ENCODE measurements at regions not wholly inside any gene's neighbourhood (a gene's known extent, or its start where the extent isn't known, plus 50 kb on each side); places are given as distances from the start of the nearest gene placed in this dataset. TPM values are rescaled to one million over a fixed set of nuclear protein-coding genes. Genes with fewer than 3 reads are reported as not detected.

DNA sequence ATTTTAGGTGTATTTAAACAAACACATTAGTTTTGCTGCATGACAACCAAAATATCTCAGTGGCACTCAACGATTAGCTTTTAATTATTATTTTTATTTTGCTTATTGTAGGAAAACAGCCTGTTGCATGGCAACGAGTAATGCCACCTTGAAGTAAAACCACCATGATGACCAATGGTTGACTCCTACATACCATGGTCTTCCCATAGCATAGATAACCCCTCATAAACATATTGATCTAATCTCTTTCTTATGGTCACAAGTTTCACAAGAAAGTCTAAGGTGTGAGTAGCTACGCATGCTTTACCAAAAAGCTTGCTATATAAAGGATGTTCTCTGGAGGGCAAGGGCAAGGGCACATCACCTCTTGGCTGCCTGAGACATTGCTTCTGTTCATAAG, 61.5 kb upstream of the PTBP2 start:
- Histone ChIP-seq H3K9ac (ENCODE audit: low read depth in 1 of 2, low read length in 2 of 2) (no peak overlapping the region), H3K9me3 (ENCODE audit: control insufficient read depth in 4 of 4, low read length in 3 of 4) (peaks cover 0 to 3% (median 0%) of the 10 kb centered on the region in 4 donors), H3K36me3 (ENCODE audit: control insufficient read depth in 4 of 4, insufficient read depth in 3 of 4, low read depth in 1 of 4, low read length in 3 of 4) (no peaks in the 10 kb centered on the region), H3K4me1 (ENCODE audit: control insufficient read depth in 4 of 4, insufficient read depth in 4 of 4, low read length in 3 of 4) (no peaks in the 10 kb centered on the region), H3K27ac (ENCODE audit: low read depth in 1 of 2, low read length in 2 of 2) (no peak overlapping the region), H3K4me3 (ENCODE audit: low read depth in 1 of 3, low read length in 3 of 3) (no peak overlapping the region), H3K27me3 (ENCODE audit: control insufficient read depth in 4 of 4, insufficient read depth in 4 of 4, low read length in 3 of 4) (no peaks in the 10 kb centered on the region)
- no peak for DNase-seq (ENCODE audit: low spot score)
- WGBS = 80% methylated on average over 3 of the region's 3 CpGs
- no peak for TF ChIP-seq HNF4G (IDR thresholded peaks at IDR 0.05)
- TF ChIP-seq TAF1 (conservative IDR thresholded peaks at IDR 0.05) = no peak
- no peak for TF ChIP-seq FOXA1 (IDR thresholded peaks at IDR 0.05)

DNA sequence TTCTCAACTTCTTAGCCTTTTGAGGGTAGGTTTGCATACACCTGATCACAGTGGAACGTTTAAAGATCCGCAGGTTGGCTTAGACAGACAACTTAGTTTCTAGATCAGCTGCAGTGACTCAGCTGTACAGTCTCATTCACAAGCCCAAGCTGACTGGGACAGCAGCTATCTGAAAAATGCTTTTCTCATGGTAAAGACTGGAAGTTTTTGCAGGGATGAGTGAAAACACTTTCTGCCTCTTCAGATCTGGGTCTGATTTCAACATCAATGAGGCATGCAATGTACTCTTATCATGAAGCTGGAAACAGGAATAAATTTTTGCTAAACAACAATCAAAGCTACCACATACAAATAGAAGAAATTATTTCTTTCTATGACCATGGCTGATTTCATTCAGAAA, 61.1 kb upstream of the PTBP2 start:
- no peak overlapping the region for H3K27ac ChIP-seq (ENCODE audit: low read depth in 1 of 2, low read length in 2 of 2)
- H3K9ac ChIP-seq (ENCODE audit: low read depth in 1 of 2, low read length in 2 of 2) = no peak overlapping the region
- H3K4me3 ChIP-seq (ENCODE audit: low read depth in 1 of 3, low read length in 3 of 3) = no peak overlapping the region
- no peaks in the 10 kb centered on the region for H3K4me1 ChIP-seq (ENCODE audit: control insufficient read depth in 4 of 4, insufficient read depth in 4 of 4, low read length in 3 of 4)
- no peak for DNase-seq (ENCODE audit: low spot score)
- TF ChIP-seq, protein P1, sequence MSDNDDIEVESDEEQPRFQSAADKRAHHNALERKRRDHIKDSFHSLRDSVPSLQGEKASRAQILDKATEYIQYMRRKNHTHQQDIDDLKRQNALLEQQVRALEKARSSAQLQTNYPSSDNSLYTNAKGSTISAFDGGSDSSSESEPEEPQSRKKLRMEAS (IDR thresholded peaks at IDR 0.05) = no peak
- TF ChIP-seq FOXA2 (IDR thresholded peaks at IDR 0.05) (no peak), NR2F2 (IDR thresholded peaks at IDR 0.05) (no peak), EGR1 (IDR thresholded peaks at IDR 0.05; ENCODE audit: low read depth in 2 of 2) (no peak), JUND (IDR thresholded peaks at IDR 0.05) (no peak), GABPA (IDR thresholded peaks at IDR 0.05 in 1 of 2, conservative IDR thresholded peaks at IDR 0.05 in 1 of 2) (no peak), RXRA (IDR thresholded peaks at IDR 0.05) (no peak), HNF4A (conservative IDR thresholded peaks at IDR 0.05) (no peak)
- TF ChIP-seq, protein P2, sequence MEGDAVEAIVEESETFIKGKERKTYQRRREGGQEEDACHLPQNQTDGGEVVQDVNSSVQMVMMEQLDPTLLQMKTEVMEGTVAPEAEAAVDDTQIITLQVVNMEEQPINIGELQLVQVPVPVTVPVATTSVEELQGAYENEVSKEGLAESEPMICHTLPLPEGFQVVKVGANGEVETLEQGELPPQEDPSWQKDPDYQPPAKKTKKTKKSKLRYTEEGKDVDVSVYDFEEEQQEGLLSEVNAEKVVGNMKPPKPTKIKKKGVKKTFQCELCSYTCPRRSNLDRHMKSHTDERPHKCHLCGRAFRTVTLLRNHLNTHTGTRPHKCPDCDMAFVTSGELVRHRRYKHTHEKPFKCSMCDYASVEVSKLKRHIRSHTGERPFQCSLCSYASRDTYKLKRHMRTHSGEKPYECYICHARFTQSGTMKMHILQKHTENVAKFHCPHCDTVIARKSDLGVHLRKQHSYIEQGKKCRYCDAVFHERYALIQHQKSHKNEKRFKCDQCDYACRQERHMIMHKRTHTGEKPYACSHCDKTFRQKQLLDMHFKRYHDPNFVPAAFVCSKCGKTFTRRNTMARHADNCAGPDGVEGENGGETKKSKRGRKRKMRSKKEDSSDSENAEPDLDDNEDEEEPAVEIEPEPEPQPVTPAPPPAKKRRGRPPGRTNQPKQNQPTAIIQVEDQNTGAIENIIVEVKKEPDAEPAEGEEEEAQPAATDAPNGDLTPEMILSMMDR (IDR thresholded peaks at IDR 0.05; ENCODE audit: low read depth, low read length, missing input control) = no peak
- TF ChIP-seq, protein P3, sequence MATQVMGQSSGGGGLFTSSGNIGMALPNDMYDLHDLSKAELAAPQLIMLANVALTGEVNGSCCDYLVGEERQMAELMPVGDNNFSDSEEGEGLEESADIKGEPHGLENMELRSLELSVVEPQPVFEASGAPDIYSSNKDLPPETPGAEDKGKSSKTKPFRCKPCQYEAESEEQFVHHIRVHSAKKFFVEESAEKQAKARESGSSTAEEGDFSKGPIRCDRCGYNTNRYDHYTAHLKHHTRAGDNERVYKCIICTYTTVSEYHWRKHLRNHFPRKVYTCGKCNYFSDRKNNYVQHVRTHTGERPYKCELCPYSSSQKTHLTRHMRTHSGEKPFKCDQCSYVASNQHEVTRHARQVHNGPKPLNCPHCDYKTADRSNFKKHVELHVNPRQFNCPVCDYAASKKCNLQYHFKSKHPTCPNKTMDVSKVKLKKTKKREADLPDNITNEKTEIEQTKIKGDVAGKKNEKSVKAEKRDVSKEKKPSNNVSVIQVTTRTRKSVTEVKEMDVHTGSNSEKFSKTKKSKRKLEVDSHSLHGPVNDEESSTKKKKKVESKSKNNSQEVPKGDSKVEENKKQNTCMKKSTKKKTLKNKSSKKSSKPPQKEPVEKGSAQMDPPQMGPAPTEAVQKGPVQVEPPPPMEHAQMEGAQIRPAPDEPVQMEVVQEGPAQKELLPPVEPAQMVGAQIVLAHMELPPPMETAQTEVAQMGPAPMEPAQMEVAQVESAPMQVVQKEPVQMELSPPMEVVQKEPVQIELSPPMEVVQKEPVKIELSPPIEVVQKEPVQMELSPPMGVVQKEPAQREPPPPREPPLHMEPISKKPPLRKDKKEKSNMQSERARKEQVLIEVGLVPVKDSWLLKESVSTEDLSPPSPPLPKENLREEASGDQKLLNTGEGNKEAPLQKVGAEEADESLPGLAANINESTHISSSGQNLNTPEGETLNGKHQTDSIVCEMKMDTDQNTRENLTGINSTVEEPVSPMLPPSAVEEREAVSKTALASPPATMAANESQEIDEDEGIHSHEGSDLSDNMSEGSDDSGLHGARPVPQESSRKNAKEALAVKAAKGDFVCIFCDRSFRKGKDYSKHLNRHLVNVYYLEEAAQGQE (IDR thresholded peaks at IDR 0.05) = no peak
- TF ChIP-seq, protein P4, sequence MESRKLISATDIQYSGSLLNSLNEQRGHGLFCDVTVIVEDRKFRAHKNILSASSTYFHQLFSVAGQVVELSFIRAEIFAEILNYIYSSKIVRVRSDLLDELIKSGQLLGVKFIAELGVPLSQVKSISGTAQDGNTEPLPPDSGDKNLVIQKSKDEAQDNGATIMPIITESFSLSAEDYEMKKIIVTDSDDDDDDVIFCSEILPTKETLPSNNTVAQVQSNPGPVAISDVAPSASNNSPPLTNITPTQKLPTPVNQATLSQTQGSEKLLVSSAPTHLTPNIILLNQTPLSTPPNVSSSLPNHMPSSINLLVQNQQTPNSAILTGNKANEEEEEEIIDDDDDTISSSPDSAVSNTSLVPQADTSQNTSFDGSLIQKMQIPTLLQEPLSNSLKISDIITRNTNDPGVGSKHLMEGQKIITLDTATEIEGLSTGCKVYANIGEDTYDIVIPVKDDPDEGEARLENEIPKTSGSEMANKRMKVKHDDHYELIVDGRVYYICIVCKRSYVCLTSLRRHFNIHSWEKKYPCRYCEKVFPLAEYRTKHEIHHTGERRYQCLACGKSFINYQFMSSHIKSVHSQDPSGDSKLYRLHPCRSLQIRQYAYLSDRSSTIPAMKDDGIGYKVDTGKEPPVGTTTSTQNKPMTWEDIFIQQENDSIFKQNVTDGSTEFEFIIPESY (IDR thresholded peaks at IDR 0.05) = no peak
- peaks cover 0 to 3% (median 0%) of the 10 kb centered on the region in 4 donors for H3K9me3 ChIP-seq (ENCODE audit: control insufficient read depth in 4 of 4, low read length in 3 of 4)
- WGBS = 77% methylated on average over 2 of the region's 2 CpGs
- H3K36me3 ChIP-seq (ENCODE audit: control insufficient read depth in 4 of 4, insufficient read depth in 3 of 4, low read depth in 1 of 4, low read length in 3 of 4) = no peaks in the 10 kb centered on the region
- H3K27me3 ChIP-seq (ENCODE audit: control insufficient read depth in 4 of 4, insufficient read depth in 4 of 4, low read length in 3 of 4) = no peaks in the 10 kb centered on the region

Small RNA genes in the stretch of these regions (small RNA-seq; reads per million reads assigned to genes)
- not detected for gene RNU1-130P

Measured in liver (tissue), 9 donors.